ENCODE measurements at regions not wholly inside any gene's neighbourhood (a gene's known extent, or its start where the extent isn't known, plus 50 kb on each side); places are given as distances from the start of the nearest gene placed in this dataset.
"Not testable (repeated sequence)": the region's sequence is repeated elsewhere in the genome, so short reads cannot be mapped to it uniquely, and the experiment has no call there.

- DNase-seq (ENCODE audit: low spot score), result not testable (repeated sequence)
Observed at GRCh38 chr2:54031288-54031687, 60.5 kb upstream of the PSME4 start.

GRCh38 chr2:54030806-54031205 lies 60.0 kb upstream of the PSME4 start:
- DNase-seq (ENCODE audit: low spot score), result no peak

GRCh38 chr2:54030396-54030741 lies 59.6 kb upstream of the PSME4 start:
- no peak for DNase-seq (ENCODE audit: low spot score)

GRCh38 chr2:54029721-54030395 lies 59.1 kb upstream of the PSME4 start:
- no peak for DNase-seq (ENCODE audit: low spot score)

- DNase-seq (ENCODE audit: low spot score), result not testable (repeated sequence)
Observed at GRCh38 chr2:54025463-54026075, 54.8 kb upstream of the PSME4 start.

- no peak for DNase-seq (ENCODE audit: low spot score)
Observed at GRCh38 chr2:54024576-54024975, 53.8 kb upstream of the PSME4 start.

GRCh38 chr2:54021702-54022101 lies 50.9 kb upstream of the PSME4 start:
- DNase-seq (ENCODE audit: low spot score), result no peak

- no peak for DNase-seq (ENCODE audit: low spot score)
Observed at GRCh38 chr2:54020793-54021414, 50.1 kb upstream of the PSME4 start.
